ENCODE measurements at regions not wholly inside any gene's neighbourhood (a gene's known extent, or its start where the extent isn't known, plus 50 kb on each side); places are given as distances from the start of the nearest gene placed in this dataset.

- DNase-seq = no peak
These were observed 157.6 kb upstream of the PLXNA4 start for GRCh38 chr7:132733860-132734259.

- DNase-seq = no peak
These were observed 156.1 kb upstream of the PLXNA4 start for GRCh38 chr7:132732321-132732865.

GRCh38 chr7:132730105-132730504 is 153.8 kb upstream of the PLXNA4 start:
- DNase-seq = no peak

GRCh38 chr7:132723506-132724081 is 147.3 kb upstream of the PLXNA4 start:
- no peak for DNase-seq

GRCh38 chr7:132720835-132721234 is 144.6 kb upstream of the PLXNA4 start:
- no peak for DNase-seq

GRCh38 chr7:132713893-132714292 is 137.6 kb upstream of the PLXNA4 start:
- DNase-seq = no peak

- DNase-seq = peak; percentile 7
These were observed 133.8 kb upstream of the PLXNA4 start for GRCh38 chr7:132709971-132710567.

- no peak for DNase-seq
These were observed 132.2 kb upstream of the PLXNA4 start for GRCh38 chr7:132708470-132708869.

GRCh38 chr7:132705146-132705545 is 128.9 kb upstream of the PLXNA4 start:
- DNase-seq = no peak

GRCh38 chr7:132703742-132704141 is 127.5 kb upstream of the PLXNA4 start:
- DNase-seq = no peak

GRCh38 chr7:132697003-132697402 is 120.7 kb upstream of the PLXNA4 start:
- DNase-seq = no peak

- DNase-seq = no peak
These were observed 120.1 kb upstream of the PLXNA4 start for GRCh38 chr7:132696332-132696731.

GRCh38 chr7:132691201-132691600 is 114.9 kb upstream of the PLXNA4 start:
- DNase-seq = no peak

- no peak for DNase-seq
These were observed 113.9 kb upstream of the PLXNA4 start for GRCh38 chr7:132690174-132690573.

GRCh38 chr7:132687981-132688383 is 111.7 kb upstream of the PLXNA4 start:
- no peak for DNase-seq

GRCh38 chr7:132687016-132687415 is 110.7 kb upstream of the PLXNA4 start:
- no peak for DNase-seq

GRCh38 chr7:132685277-132685676 is 109.0 kb upstream of the PLXNA4 start:
- no peak for DNase-seq

- no peak for DNase-seq
These were observed 107.8 kb upstream of the PLXNA4 start for GRCh38 chr7:132683896-132684690.

GRCh38 chr7:132681951-132682350 is 105.7 kb upstream of the PLXNA4 start:
- DNase-seq = no peak

GRCh38 chr7:132680590-132680989 is 104.3 kb upstream of the PLXNA4 start:
- DNase-seq = no peak

- DNase-seq = no peak
These were observed 102.4 kb upstream of the PLXNA4 start for GRCh38 chr7:132678656-132679055.

- DNase-seq = no peak
These were observed 101.6 kb upstream of the PLXNA4 start for GRCh38 chr7:132677918-132678317.

- DNase-seq = no peak
These were observed 96.1 kb upstream of the PLXNA4 start for GRCh38 chr7:132672200-132672990.
